NT2/D1 (cell line): ENCODE measurements at regions not wholly inside any gene's neighbourhood (a gene's known extent, or its start where the extent isn't known, plus 50 kb on each side); places are given as distances from the start of the nearest gene placed in this dataset.

Source experiments
- SUZ12 ChIP-seq: IDR thresholded peaks from 2 replicates; pipeline ENCODE4 v1.6.1; 2011; ENCODE audit not compliant: insufficient read length, insufficient read depth; ENCODE audit errors: extremely low read depth
- YY1 ChIP-seq: IDR thresholded peaks from 2 replicates; pipeline ENCODE4 v1.6.1; 2011; ENCODE audit not compliant: insufficient read length, insufficient read depth
- ZNF274 ChIP-seq: IDR thresholded peaks from 2 replicates; pipeline ENCODE4 v1.6.1; 2011; ENCODE audit warnings: mild to moderate bottlenecking, low read depth, low read length

- TF ChIP-seq YY1 (no peak), SUZ12 (no peak), ZNF274 (no peak)
Observed at GRCh38 chr20:39967806-39968205, 721.2 kb downstream of the MAFB start.
